Smooth muscle cell (in vitro differentiated cells): ENCODE measurements at regions not wholly inside any gene's neighbourhood (a gene's known extent, or its start where the extent isn't known, plus 50 kb on each side); places are given as distances from the start of the nearest gene placed in this dataset.

ENCODE experiments used
- DNase-seq: peaks from one replicate; lab custom pipeline; 2025; ENCODE audit not compliant: unreplicated experiment; lab: John Stamatoyannopoulos, UW
- H2AFZ ChIP-seq: fragments of 200-600 bp; sonication (generic); 2 replicates; pipeline ENCODE4 v1.6.0; 2016; ENCODE audit warnings: antibody characterized with exemption, low read depth, mild to moderate bottlenecking
- H3F3A ChIP-seq: fragments of 200-600 bp; sonication (generic); 2 replicates; pipeline ENCODE4 v1.6.0; 2017; ENCODE audit warnings: antibody characterized with exemption, low read depth
- H3K27ac ChIP-seq: fragments of 200-600 bp; sonication (generic); 2 replicates; pipeline ENCODE4 v1.5.1; 2016; ENCODE audit warnings: low read depth, mild to moderate bottlenecking
- H3K27me3 ChIP-seq: fragments of 200-600 bp; sonication (generic); 2 replicates; pipeline ENCODE4 v1.6.1; 2016; ENCODE audit warnings: low read depth, mild to moderate bottlenecking
- H3K36me3 ChIP-seq: fragments of 200-600 bp; sonication (generic); 2 replicates; pipeline ENCODE4 v1.5.1; 2016; ENCODE audit warnings: low read depth
- H3K4me1 ChIP-seq: fragments of 200-600 bp; sonication (generic); 2 replicates; pipeline ENCODE4 v1.5.1; 2016; ENCODE audit warnings: low read depth
- H3K4me2 ChIP-seq: fragments of 200-600 bp; sonication (generic); 2 replicates; pipeline ENCODE4 v1.6.0; 2016; ENCODE audit warnings: mild to moderate bottlenecking
- H3K4me3 ChIP-seq: fragments of 200-600 bp; sonication (generic); 2 replicates; pipeline ENCODE4 v1.5.1; 2016; ENCODE audit warnings: mild to moderate bottlenecking
- H3K79me2 ChIP-seq: fragments of 200-600 bp; sonication (generic); 2 replicates; pipeline ENCODE4 v1.6.0; 2016; ENCODE audit warnings: low read depth, mild to moderate bottlenecking
- H3K9ac ChIP-seq: fragments of 200-600 bp; sonication (generic); 2 replicates; pipeline ENCODE4 v1.6.0; 2016; ENCODE audit warnings: low read depth
- H3K9me3 ChIP-seq: fragments of 200-600 bp; sonication (generic); replicated peaks from 2 replicates; pipeline ENCODE4 v1.5.1; 2016; ENCODE audit warnings: low read depth
- H4K20me1 ChIP-seq: fragments of 200-600 bp; sonication (generic); 2 replicates; pipeline ENCODE4 v1.6.0; 2016; ENCODE audit warnings: low read depth
- WGBS: methylation state at CpG from one replicate; pipeline ENCODE4 v1.1.7; 2016; ENCODE audit warnings: low lambda C conversion rate; 5-methylcytosine and 5-hydroxymethylcytosine counted together
- TF ChIP-seq, protein P1 (sequence below): fragments of 200-600 bp; sonication (generic); IDR thresholded peaks from 2 replicates; pipeline ENCODE4 v1.5.1; 2017; ENCODE audit warnings: borderline replicate concordance, mild to moderate bottlenecking, antibody characterized with exemption; ENCODE audit not compliant: insufficient read depth, poor library complexity, severe bottlenecking

DNA sequence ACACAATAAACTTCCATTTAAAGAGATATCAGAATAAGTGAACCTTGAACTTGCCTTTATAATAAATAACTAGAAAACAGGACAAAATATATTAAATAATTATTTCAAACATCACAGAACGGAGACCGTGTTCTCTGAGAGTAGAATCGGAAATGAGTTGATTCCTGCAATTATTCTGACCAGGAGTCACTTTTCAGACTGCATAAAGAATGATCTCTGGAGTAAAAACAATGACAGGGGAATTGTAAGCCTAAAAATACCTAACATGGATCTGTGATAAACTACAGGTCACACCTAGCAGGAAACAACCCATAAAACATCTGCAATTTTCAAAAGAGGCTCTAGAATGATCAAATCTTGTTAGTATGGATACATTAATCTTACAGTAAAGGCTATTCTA lies 577.5 kb upstream of the SORCS1 start:
- Histone ChIP-seq H3K4me1 (no peaks in the 10 kb centered on the region), H3K79me2 (no peaks in the 10 kb centered on the region), H3K9me3 (no peaks in the 10 kb centered on the region), H3K4me2 (no peak overlapping the region), H3F3A (no peaks in the 10 kb centered on the region), H3K27ac (no peak overlapping the region), H2AFZ (no peak overlapping the region), H3K9ac (no peak overlapping the region), H3K36me3 (no peaks in the 10 kb centered on the region), H4K20me1 (no peaks in the 10 kb centered on the region), H3K27me3 (no peaks in the 10 kb centered on the region), H3K4me3 (no peak overlapping the region)
- 92% methylated on average over 3 of the region's 3 CpGs for WGBS
- TF ChIP-seq, protein P1, sequence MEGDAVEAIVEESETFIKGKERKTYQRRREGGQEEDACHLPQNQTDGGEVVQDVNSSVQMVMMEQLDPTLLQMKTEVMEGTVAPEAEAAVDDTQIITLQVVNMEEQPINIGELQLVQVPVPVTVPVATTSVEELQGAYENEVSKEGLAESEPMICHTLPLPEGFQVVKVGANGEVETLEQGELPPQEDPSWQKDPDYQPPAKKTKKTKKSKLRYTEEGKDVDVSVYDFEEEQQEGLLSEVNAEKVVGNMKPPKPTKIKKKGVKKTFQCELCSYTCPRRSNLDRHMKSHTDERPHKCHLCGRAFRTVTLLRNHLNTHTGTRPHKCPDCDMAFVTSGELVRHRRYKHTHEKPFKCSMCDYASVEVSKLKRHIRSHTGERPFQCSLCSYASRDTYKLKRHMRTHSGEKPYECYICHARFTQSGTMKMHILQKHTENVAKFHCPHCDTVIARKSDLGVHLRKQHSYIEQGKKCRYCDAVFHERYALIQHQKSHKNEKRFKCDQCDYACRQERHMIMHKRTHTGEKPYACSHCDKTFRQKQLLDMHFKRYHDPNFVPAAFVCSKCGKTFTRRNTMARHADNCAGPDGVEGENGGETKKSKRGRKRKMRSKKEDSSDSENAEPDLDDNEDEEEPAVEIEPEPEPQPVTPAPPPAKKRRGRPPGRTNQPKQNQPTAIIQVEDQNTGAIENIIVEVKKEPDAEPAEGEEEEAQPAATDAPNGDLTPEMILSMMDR, result no peak
- DNase-seq, result no peak

DNA sequence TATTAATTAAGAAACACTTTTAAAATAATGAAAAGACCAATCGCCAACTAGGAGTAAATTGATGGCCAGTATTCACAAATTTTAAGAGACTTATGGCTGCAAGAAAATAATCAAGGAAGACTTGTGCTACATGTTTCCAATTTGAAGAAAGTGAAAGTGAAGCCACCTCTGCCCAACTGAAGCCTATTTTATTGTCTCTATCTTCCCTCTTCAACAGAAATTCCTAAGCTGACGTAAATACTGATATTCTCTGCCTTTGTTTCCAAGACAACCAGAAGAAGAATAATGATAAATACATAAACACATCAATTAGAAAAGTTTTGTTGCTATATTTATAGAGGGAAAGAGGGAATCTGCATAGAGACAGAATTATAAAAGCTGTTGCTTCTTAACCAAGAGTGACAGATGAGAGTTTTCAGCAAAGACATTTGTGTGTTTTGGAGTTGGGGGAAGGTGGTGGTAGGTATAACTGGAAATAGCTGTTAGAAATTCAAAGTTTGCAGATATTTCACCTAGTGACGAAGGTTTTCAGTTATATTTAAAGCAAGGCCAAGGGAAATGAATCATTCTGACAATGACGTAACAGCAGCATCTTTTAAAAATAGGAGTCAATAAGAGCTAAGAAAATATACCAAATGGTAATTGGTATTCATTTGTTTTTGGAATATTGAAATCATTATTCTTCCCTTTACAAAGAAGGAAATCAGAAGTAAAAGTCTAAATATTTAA lies 576.6 kb upstream of the SORCS1 start:
- Histone ChIP-seq H2AFZ (no peak overlapping the region), H3K27ac (no peak overlapping the region), H3K79me2 (no peaks in the 10 kb centered on the region), H3K27me3 (no peaks in the 10 kb centered on the region), H3K9ac (no peak overlapping the region), H3K36me3 (no peaks in the 10 kb centered on the region), H4K20me1 (no peaks in the 10 kb centered on the region), H3F3A (no peaks in the 10 kb centered on the region), H3K4me3 (no peak overlapping the region), H3K4me2 (no peak overlapping the region), H3K4me1 (no peaks in the 10 kb centered on the region), H3K9me3 (no peaks in the 10 kb centered on the region)
- no peak for DNase-seq
- TF ChIP-seq, protein P1, result no peak
- 88% methylated on average over 4 of the region's 4 CpGs for WGBS

DNA sequence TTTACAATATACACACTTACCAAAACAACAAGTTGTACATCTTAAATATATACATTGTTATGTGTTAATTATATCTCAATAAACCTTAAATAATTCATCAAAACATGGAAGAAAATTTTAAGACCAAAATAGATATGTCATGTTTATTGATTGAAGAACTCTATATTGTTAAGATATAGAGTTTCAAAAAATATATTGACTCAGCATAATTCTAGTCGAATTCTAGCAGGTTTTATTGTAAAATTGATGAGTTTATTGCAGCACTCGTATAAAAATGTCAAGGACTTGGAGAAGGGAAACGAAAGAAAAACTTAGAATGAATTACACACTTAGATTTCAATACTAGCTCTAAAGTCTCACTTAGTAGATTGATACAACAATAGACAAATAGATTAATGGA lies 575.4 kb upstream of the SORCS1 start:
- 83% methylated on average over 3 of the region's 3 CpGs for WGBS

More for the DNA sequence above, 575.4 kb upstream of the SORCS1 start:
- Histone ChIP-seq H3K9me3 (no peaks in the 10 kb centered on the region), H3K27ac (no peak overlapping the region), H2AFZ (no peak overlapping the region), H4K20me1 (no peaks in the 10 kb centered on the region), H3K9ac (no peak overlapping the region), H3K36me3 (no peaks in the 10 kb centered on the region), H3K4me1 (no peaks in the 10 kb centered on the region), H3F3A (no peaks in the 10 kb centered on the region), H3K4me3 (no peak overlapping the region), H3K27me3 (no peaks in the 10 kb centered on the region), H3K79me2 (no peaks in the 10 kb centered on the region), H3K4me2 (no peak overlapping the region)
- TF ChIP-seq, protein P1, result no peak
- DNase-seq, result no peak
